K562 (cell line): ENCODE measurements at regions not wholly inside any gene's neighbourhood (a gene's known extent, or its start where the extent isn't known, plus 50 kb on each side); places are given as distances from the start of the nearest gene placed in this dataset.

ENCODE experiments used
- ATAC-seq: fragments of 200-7000 bp; cut with Tn5 transposase; 3 replicates; pipeline ENCODE4 v1.9.1; 2020; ENCODE audit warnings: moderate library complexity
- BruUV-seq: library from RNA; stranded (reverse); fragments of 400-500 nt; replicated peaks from 2 replicates; lab custom pipeline; 2021; lab: Mats Ljungman, UMichigan
- CTCF ChIA-PET: fragments of 300-600 bp; formaldehyde crosslinking; extraction: SDS; loops from one replicate; lab custom pipeline; 2021; ENCODE audit warnings: low intra/inter-chr PET ratio; lab: Yijun Ruan, JAX
- POLR2A ChIA-PET: fragments of 300-600, 350-650 bp; sonication (Branson Sonifier 250); formaldehyde crosslinking; extraction: SDS; loops from one replicate; lab custom pipeline; 2021; ENCODE audit warnings: antibody characterized with exemption, inconsistent platforms; lab: Yijun Ruan, JAX
- DNase-seq, 4 experiments: peaks; one replicate each; pipeline versions ENCODE4 v3.0.0 to v3.0.0-alpha.2; 2011 to 2018; ENCODE audit warnings: low spot score in 3 of 4, mixed read lengths in 3 of 4; ENCODE audit errors: extremely low read depth in 1 of 4
- FAIRE-seq: peaks from 2 replicates; lab custom pipeline; 2011; peaks lifted over from hg19 to GRCh38; lab: Jason Lieb, UNC
- H2AFZ ChIP-seq: 2 replicates; pipeline ENCODE4 v1.6.0; 2011; ENCODE audit warnings: low read depth, low read length, control low read depth, inconsistent platforms
- H3K27ac ChIP-seq: fragments of 200-600 bp; 3 replicates; pipeline ENCODE4 v1.8.0; 2011; ENCODE audit warnings: low read depth, mild to moderate bottlenecking, control low read depth, inconsistent platforms, low read length, moderate library complexity, mixed read lengths; ENCODE audit errors: extremely low read depth
- H3K27me3 ChIP-seq, 2 experiments: fragments of 300-600 bp in 1 of 2; 2 replicates in 1 of 2; 3 replicates in 1 of 2; pipeline versions ENCODE4 v1.6.0 to v1.8.0; 2011; ENCODE audit warnings: inconsistent platforms in 2 of 2, low read length in 2 of 2, mild to moderate bottlenecking in 1 of 2, mixed read lengths in 1 of 2, moderate library complexity in 1 of 2; ENCODE audit not compliant: control insufficient read depth in 2 of 2, insufficient read depth in 2 of 2
- H3K36me3 ChIP-seq: fragments of 300-600 bp; 3 replicates; pipeline ENCODE4 v1.8.0; 2011; ENCODE audit warnings: mild to moderate bottlenecking, low read length, inconsistent platforms; ENCODE audit not compliant: control insufficient read depth, insufficient read depth
- H3K4me1 ChIP-seq, 2 experiments: fragments of 200-600 bp in 1 of 2; replicated peaks in 1 of 2; 2 replicates in 1 of 2; 3 replicates in 1 of 2; pipeline versions ENCODE4 v1.5.1 to v1.8.0; 2011; ENCODE audit warnings: inconsistent platforms in 2 of 2, low read length in 2 of 2, mild to moderate bottlenecking in 1 of 2, mixed read lengths in 1 of 2, moderate library complexity in 1 of 2; ENCODE audit not compliant: control insufficient read depth in 2 of 2, insufficient read depth in 2 of 2
- H3K4me2 ChIP-seq: 2 replicates; pipeline ENCODE4 v1.6.1; 2011; ENCODE audit warnings: low read length, control low read depth, inconsistent platforms, mixed read lengths; ENCODE audit not compliant: insufficient read depth
- H3K4me3 ChIP-seq: fragments of 200-600 bp; sonication (generic), shearing (Covaris generic); 2 replicates; pipeline ENCODE4 v1.5.1; 2016; ENCODE audit warnings: control low read depth, inconsistent platforms
- H3K79me2 ChIP-seq: fragments of 200-600 bp; 3 replicates; pipeline ENCODE4 v1.8.0; 2011; ENCODE audit warnings: low read length, inconsistent platforms; ENCODE audit not compliant: control insufficient read depth, insufficient read depth
- H3K9ac ChIP-seq, 2 experiments: 2 replicates each; pipeline versions ENCODE4 v1.6.0 to v1.6.1; 2011; ENCODE audit warnings: low read depth in 2 of 2, low read length in 2 of 2, control low read depth in 1 of 2, inconsistent platforms in 1 of 2, mild to moderate bottlenecking in 1 of 2, mixed read lengths in 1 of 2; ENCODE audit not compliant: insufficient read depth in 1 of 2
- H3K9me1 ChIP-seq: one replicate; pipeline ENCODE4 v1.6.0; 2011; ENCODE audit warnings: inconsistent platforms, mild to moderate bottlenecking, low read length, moderate library complexity; ENCODE audit not compliant: control insufficient read depth, insufficient read depth
- H3K9me3 ChIP-seq: replicated peaks from 2 replicates; pipeline ENCODE4 v1.5.1; 2011; ENCODE audit warnings: low read depth, low read length, inconsistent platforms; ENCODE audit not compliant: control insufficient read depth, insufficient read depth
- H4K20me1 ChIP-seq: replicated peaks from 2 replicates; pipeline ENCODE4 v1.6.1; 2011; ENCODE audit warnings: low read length, inconsistent platforms, mixed read lengths; ENCODE audit not compliant: control insufficient read depth, insufficient read depth
- CBX1 ChIP-seq: sonication (generic); IDR thresholded peaks from 2 replicates; pipeline ENCODE4 v1.6.1; 2016; ENCODE audit warnings: antibody characterized with exemption, low read depth, mild to moderate bottlenecking
- CC2D1A ChIP-seq: fragments of 450-650 bp; IDR thresholded peaks from 2 replicates; pipeline ENCODE4 v1.6.1; 2017; ENCODE audit warnings: mild to moderate bottlenecking
- FOXK2 ChIP-seq, 2 experiments: fragments of 450-650 bp; IDR thresholded peaks in 1 of 2; conservative IDR thresholded peaks in 1 of 2; 2 replicates each; pipeline ENCODE4 v1.6.1; 2016; ENCODE audit warnings: low read depth in 2 of 2, mild to moderate bottlenecking in 1 of 2
- GATAD2A ChIP-seq: fragments of 450-650 bp; IDR thresholded peaks from 2 replicates; pipeline ENCODE4 v1.6.1; 2017
- GTF2A2 ChIP-seq: IDR thresholded peaks from 2 replicates; pipeline ENCODE4 v1.6.1; 2016; ENCODE audit warnings: mild to moderate bottlenecking, missing genetic modification characterization, missing compliant biosample characterization
- HDAC2 ChIP-seq: fragments of 450-650 bp; IDR thresholded peaks from 2 replicates; pipeline ENCODE4 v1.6.1; 2016; ENCODE audit warnings: mild to moderate bottlenecking
- MTA3 ChIP-seq: fragments of 450-650 bp; formaldehyde crosslinking; IDR thresholded peaks from 2 replicates; pipeline ENCODE4 v1.6.1; 2017; ENCODE audit warnings: mild to moderate bottlenecking, borderline replicate concordance
- PCBP1 ChIP-seq: fragments of 200-400 bp; formaldehyde crosslinking; IDR thresholded peaks from 2 replicates; pipeline ENCODE4 v1.6.1; 2018; ENCODE audit warnings: mild to moderate bottlenecking, low read depth, low read length; ENCODE audit not compliant: poor library complexity, severe bottlenecking
- RHOXF2B ChIP-seq: fragments of 250-450 bp; sonication (Bioruptor Pico); conservative IDR thresholded peaks from 2 replicates; pipeline ENCODE4 v1.5.1; 2021
- WGBS: fragments of 100-300 bp; shearing (Covaris generic); methylation state at CpG from one replicate; pipeline ENCODE4 v1.1.6; 2016; ENCODE audit warnings: low coverage, mixed read lengths; ENCODE audit not compliant: insufficient coverage; ENCODE audit errors: missing lambda C conversion rate; 5-methylcytosine and 5-hydroxymethylcytosine counted together
- in situ Hi-C: fragments of 300-500 bp; cut with MboI; formaldehyde crosslinking; loops from 4 replicates; pipeline ENCODE4 v1.15.0; 2018; ENCODE audit warnings: inconsistent platforms, mixed read lengths
- intact Hi-C: fragments of 100-400 bp; cut with micrococcal nuclease; formaldehyde crosslinking; loops from 2 replicates; pipeline ENCODE4 v1.14.2; 2022
- TF ChIP-seq, protein P1 (sequence below), 2 experiments: fragments of 150-350 bp in 1 of 2; IDR thresholded peaks; 2 replicates each; pipeline ENCODE4 v1.6.1; 2012 to 2016; ENCODE audit warnings: low read depth in 2 of 2, low read length in 2 of 2, mild to moderate bottlenecking in 1 of 2, moderate library complexity in 1 of 2

DNA sequence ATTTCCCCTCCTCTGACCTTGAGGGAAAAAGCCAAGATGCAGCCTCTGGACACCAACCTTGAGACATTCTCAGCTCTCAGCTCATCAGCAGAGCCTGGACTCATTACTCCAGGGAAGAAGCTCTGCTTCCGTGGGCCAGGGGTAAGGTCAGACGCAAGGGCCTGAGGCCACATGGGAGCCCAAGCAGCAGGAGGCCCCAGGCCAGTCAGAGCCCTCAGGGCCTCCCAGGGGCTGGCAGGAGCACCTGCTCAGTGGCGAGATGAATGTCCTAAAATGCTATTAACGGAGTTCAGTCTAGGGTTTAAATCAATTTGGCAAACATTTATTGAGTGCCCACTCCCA is 208.6 kb downstream of the ERMARD start:
- peaks cover 0 to 19% of the 10 kb centered on the region in 2 experiments; a peak in 2 of 5 replicates for H3K4me1 ChIP-seq
- H4K20me1 ChIP-seq: peaks cover 4% of the 10 kb centered on the region
- peak overlapping the region in 1 of 2 experiments; percentile 26; a peak in 1 of 4 replicates for H3K9ac ChIP-seq
- intact Hi-C loops: no loop called here
- DNase-seq (no peak), FAIRE-seq (no peak), ATAC-seq (no peak)
- H2AFZ ChIP-seq: no peak overlapping the region
- BruUV-seq: no TSS peak
- H3K9me1 ChIP-seq: no peaks in the 10 kb centered on the region
- ChIA-PET POLR2A (no interaction called here), CTCF (no interaction called here)
- H3K4me3 ChIP-seq: no peak overlapping the region
- H3K4me2 ChIP-seq: no peak overlapping the region
- H3K9me3 ChIP-seq: no peaks in the 10 kb centered on the region
- in situ Hi-C loops: no loop called here
- peaks cover 24 to 82% of the 10 kb centered on the region in 2 experiments; a peak in 4 of 5 replicates for H3K27me3 ChIP-seq
- WGBS: 2% methylated on average over 4 of the region's 4 CpGs
- no peaks in the 10 kb centered on the region for H3K36me3 ChIP-seq
- H3K27ac ChIP-seq: no peak overlapping the region
- no peaks in the 10 kb centered on the region for H3K79me2 ChIP-seq
- no peak for TF ChIP-seq HDAC2
- TF ChIP-seq GATAD2A: no peak
- no peak for TF ChIP-seq FOXK2 (conservative IDR thresholded peaks at IDR 0.05 in 1 of 2, IDR thresholded peaks at IDR 0.05 in 1 of 2; ENCODE audit: low read depth in 2 of 2)
- TF ChIP-seq PCBP1: no peak
- TF ChIP-seq CC2D1A: no peak
- no peak for TF ChIP-seq GTF2A2 (tag)
- TF ChIP-seq MTA3: no peak
- TF ChIP-seq, protein P1, sequence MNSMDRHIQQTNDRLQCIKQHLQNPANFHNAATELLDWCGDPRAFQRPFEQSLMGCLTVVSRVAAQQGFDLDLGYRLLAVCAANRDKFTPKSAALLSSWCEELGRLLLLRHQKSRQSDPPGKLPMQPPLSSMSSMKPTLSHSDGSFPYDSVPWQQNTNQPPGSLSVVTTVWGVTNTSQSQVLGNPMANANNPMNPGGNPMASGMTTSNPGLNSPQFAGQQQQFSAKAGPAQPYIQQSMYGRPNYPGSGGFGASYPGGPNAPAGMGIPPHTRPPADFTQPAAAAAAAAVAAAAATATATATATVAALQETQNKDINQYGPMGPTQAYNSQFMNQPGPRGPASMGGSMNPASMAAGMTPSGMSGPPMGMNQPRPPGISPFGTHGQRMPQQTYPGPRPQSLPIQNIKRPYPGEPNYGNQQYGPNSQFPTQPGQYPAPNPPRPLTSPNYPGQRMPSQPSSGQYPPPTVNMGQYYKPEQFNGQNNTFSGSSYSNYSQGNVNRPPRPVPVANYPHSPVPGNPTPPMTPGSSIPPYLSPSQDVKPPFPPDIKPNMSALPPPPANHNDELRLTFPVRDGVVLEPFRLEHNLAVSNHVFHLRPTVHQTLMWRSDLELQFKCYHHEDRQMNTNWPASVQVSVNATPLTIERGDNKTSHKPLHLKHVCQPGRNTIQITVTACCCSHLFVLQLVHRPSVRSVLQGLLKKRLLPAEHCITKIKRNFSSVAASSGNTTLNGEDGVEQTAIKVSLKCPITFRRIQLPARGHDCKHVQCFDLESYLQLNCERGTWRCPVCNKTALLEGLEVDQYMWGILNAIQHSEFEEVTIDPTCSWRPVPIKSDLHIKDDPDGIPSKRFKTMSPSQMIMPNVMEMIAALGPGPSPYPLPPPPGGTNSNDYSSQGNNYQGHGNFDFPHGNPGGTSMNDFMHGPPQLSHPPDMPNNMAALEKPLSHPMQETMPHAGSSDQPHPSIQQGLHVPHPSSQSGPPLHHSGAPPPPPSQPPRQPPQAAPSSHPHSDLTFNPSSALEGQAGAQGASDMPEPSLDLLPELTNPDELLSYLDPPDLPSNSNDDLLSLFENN (IDR thresholded peaks at IDR 0.05; ENCODE audit: low read depth in 2 of 2, low read length in 2 of 2): no peak
- no peak for TF ChIP-seq RHOXF2B (CRISPR knock-in tag)
- TF ChIP-seq CBX1: no peak
